Activated CD4-positive, alpha-beta T cell treated with anti-CD3 and anti-CD28 coated beads, Interleukin-10, Interleukin-2, amounts not matched to agents 100 ng/mL and 50 ng/mL, durations not matched to agents 16 hours and 8 hours (primary cell): ENCODE measurements at regions not wholly inside any gene's neighbourhood (a gene's known extent, or its start where the extent isn't known, plus 50 kb on each side); places are given as distances from the start of the nearest gene placed in this dataset.

Experiments used
- DNase-seq: peaks from one replicate; pipeline ENCODE4 v3.0.0-alpha.2; 2020

DNA sequence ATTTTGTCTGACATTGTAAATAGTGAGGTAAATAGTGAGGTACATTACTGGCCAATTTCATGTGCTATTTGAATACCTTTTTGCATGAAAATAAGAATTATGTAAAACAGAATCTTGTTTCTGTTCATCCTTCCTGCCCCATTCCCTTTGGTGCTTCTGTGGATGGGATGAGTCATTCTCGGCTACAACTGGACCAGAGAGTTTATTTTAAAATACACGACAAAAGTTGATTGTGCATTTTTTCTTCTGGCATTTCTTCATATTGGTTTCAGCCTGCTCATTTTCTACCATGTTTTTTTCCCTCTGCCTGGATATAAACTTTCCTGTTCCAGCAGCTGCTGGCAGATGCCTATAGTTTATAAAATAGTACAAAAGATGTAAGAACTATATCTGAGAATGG lies 107.5 kb downstream of the CYSLTR2 start:
- no peak for DNase-seq

DNA sequence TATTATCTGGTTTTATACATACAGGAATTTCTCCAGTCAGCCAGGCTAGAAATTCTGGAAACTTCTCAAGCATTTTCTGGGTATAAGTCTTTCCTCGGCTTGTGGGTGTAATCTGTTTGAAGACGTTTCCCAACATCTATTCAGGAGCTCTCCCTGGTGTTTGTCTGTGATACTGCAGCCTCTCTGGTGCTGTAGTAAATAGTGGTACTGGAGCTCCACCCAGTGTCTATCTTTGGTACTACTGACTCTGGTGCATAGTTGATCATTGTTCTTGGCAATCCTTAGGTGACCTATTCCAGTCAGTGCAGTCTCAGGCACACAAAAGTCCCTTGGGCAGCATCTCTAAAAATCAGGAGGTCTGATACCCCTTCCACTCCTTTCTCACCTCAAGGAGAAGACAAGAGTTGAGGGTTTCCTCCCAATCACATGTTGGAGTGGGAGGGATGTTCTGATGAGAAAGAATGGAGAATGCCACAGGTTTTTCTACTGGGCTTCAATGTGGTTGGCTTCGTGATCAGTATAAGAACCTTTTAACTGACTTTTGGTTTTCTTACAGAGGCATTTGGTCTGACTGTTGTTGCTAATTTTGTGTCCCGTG lies 115.5 kb downstream of the CYSLTR2 start:
- peak; percentile 91 for DNase-seq

DNA sequence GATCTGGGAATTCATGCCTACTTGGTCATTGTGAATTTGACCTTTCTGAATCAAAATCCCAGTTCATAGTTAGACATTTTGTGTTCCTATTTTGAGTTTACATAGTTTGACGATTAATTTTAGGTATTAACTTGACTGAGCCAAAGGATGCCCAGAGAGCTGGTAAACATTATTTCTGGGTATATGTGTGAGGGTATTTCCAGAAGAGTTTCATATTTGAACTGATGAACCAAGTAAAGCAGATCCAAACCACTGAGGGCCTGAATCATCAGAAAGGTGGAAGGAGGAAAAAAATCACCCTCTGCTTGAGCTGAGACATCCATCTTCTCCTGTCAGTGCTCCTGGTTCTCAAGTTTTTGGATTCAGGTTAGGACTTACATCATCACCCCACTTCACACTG lies 116.6 kb downstream of the CYSLTR2 start:
- DNase-seq, result peak; percentile 41

DNA sequence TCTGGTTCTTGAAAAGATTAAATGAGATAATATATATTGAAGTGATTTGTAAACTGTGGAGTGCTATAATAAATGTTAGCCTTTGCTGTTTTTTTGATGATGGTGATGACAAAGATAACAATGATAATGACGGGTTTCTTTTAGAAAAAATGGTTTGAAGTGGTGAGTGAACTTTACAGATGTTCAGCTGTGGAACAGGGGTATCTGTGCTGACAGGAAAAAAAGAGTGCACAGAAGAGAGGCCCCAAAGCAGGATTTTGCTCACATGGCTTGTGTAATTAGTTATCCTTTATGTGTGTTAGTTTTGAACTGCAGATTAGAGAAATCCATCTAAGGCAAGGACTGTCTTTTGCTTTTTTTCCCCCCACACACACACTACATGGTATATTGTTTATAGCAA lies 119.2 kb downstream of the CYSLTR2 start:
- DNase-seq, result no peak

DNA sequence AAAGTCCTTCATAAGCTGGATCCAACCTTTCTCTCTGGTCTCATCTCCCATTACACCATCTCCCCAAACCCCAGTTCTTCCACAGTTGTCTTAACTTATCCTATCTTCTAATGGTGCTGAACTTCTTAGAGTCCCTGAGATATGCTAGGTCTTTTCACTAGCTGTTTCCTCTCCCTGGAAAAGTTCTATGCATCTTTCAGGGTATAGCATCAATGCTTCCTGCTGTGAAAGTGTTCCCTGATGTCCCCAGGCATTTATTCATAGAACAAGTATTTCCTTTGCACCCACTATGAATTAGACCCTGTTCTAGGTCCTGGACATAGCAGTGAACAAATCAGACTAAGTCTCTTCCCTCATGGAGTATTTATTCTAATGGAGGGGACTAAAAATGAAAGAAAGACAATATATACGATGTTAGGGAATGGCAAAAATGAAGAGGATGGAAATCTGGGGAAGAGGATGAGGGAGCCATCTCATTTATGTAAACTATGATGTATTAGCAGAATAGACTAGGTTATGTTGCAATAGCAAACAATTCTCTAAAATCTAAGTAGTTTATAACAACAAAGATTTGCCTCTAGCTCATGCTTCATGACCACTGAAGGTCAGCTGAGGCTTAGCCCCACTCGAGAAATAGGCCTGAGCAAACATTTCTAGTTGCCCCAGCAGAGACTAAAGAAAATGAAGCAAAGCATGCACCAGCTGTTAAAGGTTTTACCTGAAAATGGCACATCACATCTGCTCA lies 120.0 kb downstream of the CYSLTR2 start:
- DNase-seq, result no peak

DNA sequence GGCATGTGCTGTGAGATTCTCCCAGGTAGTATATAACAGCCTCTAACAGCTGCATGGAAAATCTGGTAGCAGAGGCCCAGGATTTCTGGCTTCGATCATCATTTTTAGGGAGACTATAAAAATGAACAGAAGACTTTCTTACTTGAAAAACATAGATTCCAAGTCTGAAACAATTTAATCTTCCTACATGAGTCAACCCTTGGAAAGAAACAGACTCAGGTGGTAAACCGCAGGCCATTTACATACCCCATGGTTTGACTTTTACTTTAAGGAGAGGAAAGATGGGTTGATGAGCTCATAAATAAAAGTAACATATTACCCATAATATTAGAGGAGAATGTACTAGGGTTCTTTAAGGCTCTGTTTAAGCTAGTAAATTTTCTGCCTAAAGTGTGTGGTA lies 121.6 kb downstream of the CYSLTR2 start:
- no peak for DNase-seq

DNA sequence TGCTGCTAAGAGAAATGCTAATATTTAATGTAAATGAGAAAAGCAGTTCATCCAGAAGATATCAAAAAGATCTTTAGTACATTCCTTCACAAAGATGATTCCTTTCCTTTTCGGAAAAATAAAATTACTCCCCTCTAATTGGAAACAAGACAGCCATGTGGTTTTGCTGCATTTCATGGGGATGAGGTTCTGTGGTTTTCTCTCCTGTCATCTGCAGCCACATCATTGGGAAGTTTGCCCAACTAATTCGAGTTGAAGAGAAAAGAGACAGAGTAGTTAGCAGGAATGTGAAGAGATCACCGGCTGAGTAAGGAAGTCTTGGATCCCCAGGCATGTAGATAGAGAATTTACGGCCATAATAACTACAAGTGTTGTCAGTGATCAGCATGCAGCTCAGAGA lies 122.1 kb downstream of the CYSLTR2 start:
- DNase-seq, result no peak

DNA sequence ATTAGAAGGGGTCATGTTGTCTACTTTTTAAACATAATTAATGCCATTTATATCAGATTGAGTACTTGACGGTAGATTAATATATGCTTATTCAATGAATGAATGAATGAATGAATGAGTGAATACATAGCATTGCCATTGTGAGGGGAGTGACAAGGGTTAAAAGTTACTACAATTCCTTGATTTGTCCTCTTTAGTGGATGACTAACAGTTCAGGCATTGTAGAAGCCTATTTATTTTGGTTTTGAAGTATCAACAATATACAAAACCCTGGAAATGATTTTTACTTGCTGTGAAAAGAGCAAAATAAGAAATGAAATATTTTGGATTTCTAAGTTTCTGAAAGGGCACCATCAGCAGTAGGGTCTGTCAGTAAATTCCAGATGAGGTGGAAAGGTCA lies 122.7 kb downstream of the CYSLTR2 start:
- DNase-seq, result no peak

DNA sequence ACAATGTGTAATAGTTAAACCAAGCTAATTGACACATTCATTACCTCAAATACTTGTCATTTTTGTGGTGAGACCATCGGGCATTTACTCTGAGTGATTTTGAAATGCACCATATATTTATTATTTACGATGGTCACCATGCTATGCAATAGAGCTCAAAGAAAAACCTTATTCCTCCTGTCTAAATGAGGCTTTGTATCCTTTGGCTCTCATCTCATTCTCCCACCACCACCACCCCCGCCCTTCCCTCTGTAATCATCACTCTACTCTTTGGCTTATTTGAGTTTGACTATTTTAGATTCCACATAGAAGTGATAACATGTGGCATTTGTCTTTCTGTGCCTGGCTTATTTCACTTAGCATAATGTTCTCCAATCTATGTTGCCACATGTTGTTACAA lies 124.9 kb downstream of the CYSLTR2 start:
- DNase-seq, result no peak

DNA sequence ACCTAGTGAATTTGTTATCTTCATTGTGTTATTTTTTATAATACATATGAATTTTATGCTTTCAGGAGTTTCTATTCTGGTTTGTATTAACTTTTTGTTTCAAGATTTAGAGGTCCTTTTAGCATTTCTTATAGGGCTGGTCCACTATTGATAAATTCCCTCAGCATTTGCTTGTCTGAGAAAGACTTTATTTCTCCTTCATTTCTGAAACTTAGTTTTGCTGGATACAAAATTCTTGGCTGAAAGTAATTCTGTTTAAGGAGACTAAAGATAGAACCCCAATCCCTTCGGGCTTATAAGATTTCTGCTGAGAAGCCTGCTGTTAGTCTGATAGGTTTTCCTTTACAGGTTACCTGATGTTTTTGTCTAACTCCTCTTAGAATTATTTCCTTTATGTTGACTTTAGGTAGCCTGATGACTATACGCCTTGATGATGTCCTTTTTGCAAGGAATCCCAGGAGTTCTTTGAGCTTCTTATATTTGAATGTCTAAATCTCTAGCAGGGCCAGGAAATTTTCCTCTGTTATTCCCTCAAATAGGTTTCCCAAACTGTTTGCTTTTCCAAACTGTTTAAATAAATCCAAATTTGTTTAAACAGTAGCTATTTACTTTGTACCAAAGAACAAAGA lies 127.1 kb downstream of the CYSLTR2 start:
- no peak for DNase-seq

DNA sequence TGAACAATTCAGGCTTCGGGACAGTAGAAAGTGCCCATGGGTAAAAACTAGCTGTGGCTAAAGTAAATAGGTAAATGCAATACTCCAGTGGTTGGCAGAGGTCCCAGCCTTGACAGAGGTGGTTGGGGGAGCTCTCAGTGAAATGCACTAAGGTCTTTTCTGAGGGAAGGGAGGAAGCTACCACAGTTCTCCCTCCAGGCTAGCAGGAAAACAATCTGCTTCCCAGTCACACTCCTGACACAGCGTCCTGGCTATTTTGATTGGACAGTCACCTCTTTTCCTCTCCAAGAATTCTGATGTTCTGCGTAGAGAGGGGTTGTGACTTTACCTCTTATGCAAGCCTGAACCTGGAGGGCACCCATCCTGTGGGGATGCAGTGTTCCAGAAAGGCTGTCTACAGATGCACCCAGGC lies 128.7 kb downstream of the CYSLTR2 start:
- DNase-seq, result no peak

DNA sequence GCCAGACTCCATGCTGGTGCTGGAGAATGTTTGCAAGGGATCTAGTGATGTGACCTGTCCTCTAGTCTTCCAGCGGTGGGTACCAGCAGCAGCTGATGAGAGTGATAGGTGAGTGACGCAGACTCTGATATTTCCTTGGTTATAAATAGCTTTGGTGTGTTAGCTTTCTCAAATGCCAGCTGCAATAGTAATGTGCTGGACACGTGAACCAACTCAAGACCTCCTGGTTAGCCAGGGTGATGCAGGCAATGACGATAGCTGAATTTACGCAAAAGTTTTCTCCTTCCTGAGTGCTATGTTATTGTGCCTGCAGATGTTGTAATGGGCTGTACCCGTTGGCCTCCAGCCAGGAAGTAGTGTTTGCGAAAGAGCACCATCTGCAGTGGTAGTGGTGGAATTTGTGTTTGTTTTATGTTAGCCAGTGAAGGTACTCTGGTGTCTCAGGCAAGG lies 129.5 kb downstream of the CYSLTR2 start:
- no peak for DNase-seq

DNA sequence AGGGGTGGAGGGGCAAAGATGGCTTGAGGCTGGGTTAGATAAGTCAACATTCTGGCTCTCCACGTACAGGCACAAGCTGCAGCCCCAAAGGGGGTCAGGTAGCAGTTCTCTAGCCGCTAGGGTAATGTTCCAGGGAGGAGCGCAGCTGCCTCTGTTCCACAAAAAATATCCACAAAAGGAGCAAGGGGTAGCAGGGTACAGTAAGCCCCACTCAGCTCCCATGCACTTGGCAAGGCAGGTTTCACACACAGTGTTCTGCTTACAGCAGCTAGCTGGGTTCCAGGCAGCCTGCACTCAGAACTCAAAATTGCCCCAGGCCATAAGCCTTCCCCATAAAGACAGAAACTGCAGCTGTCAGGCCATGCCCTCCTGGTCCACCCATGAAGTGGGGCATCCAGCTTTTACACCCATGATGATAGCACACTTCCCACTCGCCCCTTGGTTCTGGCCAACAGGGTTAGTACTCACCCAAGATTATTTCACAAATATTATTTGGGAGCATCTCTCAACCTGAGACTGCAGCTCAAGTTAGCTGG lies 130.0 kb downstream of the CYSLTR2 start:
- DNase-seq, result no peak

DNA sequence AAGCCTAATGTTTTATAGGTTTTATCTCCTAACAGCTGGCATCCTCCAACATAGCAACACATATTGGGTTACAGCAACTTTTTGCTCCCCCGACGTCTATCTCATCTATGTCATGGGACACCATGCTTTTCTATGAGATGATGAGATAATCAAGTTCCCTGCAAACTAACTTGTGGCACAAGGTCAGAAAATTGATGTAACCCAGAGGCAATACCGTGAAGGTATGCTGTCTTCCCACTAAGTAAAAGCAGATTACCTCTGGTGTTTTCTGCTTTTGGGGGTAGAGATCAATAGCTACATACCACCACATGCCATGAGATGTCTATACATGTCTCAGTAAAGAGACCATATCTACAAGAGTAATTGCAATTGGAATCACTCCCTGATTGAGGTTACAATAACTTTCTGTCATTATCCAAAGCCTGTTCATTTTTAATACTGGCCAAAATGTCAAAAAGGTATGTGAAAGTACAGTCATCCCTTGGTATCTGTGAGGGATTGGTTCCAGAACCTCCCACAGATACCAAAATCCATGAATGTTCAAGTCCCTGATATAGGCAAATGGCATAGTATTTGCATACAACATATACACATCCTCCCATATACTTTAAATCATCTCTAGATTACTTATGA lies 131.3 kb downstream of the CYSLTR2 start:
- no peak for DNase-seq

DNA sequence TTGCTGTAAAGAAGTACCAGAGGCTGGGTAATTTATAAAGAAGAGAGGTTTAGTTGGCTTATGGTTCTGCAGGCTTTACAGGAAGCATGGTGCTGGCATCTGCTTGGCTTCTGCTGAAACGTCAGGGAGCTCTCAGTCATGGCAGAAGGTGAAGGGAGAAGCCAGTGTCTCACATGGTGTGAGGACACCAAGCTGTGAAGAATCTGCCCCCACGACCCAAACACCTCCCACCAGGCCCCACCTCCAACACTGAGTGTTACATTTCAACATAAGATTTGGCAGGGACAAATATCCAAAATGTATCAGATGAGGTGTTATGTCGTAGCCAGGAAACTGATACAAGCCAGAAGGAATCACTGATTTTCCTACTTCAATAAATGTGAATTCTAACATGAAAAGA lies 136.5 kb downstream of the CYSLTR2 start:
- DNase-seq, result no peak

DNA sequence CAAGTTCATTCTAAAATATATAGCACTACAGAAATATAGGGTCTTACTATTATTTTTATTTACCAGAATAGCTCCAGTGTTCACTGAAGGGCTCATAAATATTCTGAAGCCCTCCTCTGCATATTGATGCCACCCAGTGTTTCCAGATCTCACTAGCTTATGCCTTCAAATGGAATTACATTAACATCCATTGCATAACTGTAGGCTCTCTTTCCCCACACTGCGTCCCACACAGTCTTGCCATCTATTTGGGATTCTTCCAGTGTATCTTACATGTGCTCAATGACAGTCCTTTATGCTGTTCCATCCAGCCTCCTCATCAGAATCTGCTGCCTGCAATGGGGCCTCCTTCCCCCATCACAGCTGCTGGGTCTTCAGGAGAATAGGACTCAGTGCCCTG lies 137.2 kb downstream of the CYSLTR2 start:
- no peak for DNase-seq

DNA sequence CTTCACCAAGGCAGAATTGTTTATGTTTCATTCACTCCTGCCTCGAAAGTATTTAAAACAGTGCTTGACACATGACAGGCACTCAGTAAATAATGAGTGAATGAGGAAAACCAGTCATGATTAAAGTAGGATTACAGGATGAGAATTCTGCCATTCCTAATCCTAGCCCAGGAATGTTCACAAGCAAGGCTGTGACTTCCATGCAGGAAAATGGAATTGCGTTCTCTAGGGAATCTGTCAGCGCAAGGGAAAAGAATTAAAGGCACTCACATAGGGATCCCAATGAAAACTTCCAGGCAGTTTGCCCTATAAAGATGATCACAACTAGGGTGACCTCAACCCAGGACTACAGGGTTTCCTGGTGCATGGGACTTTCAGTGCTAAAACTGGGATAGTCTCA lies 143.4 kb downstream of the CYSLTR2 start:
- DNase-seq, result no peak

DNA sequence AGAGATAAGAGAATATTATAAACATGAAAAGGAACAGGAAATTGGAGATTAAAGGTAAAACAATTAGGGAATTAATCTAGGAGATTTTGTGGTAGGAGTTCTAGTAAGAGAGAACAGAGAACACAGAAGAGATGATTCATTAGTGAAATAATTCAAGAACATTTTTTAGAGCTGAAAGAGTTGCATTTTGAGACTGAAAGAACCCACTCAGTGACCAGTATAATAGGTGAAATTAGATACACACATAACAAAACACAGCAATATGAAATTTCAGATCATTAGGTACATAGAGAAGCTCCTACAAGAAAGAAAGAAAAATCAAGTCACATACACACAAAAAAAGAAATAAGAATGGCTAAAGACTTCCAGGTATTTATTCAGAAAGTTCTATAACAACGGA lies 144.0 kb downstream of the CYSLTR2 start:
- no peak for DNase-seq

DNA sequence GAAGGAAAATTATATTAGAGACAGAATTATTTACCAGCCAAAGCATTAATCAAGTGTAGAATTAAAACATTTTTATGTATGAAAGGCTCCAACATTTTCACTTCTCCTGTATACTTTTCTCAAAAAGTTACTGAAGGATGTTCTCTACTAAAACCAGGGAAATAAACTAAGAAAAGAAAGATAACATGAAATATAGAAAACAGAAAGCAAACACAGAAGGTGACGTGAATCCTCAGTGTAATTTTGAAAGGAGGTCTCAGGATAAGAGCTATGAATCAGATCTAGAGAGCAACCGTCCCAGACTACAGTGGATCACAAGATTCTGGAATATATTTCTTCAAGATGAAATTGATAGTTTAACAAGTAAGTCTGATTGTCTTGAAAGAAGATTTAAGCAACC lies 144.5 kb downstream of the CYSLTR2 start:
- no peak for DNase-seq

DNA sequence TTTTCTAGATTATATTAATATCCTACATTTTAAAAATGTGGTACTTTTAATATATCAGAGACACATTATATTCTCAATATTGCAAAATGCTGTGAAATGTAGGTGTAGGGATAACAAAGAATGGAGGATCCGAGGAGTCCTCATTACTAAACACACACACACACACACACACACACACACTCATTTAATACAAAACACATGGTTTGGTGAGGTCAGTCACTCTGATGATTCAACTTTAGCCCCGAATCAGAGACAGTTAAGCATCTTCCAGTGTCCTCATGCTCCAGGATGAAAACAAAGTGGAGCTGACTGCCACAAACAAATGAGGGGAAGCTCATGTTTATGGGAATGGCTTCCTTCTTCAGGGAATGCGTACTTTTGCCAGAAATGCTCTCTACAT lies 147.5 kb downstream of the CYSLTR2 start:
- no peak for DNase-seq

DNA sequence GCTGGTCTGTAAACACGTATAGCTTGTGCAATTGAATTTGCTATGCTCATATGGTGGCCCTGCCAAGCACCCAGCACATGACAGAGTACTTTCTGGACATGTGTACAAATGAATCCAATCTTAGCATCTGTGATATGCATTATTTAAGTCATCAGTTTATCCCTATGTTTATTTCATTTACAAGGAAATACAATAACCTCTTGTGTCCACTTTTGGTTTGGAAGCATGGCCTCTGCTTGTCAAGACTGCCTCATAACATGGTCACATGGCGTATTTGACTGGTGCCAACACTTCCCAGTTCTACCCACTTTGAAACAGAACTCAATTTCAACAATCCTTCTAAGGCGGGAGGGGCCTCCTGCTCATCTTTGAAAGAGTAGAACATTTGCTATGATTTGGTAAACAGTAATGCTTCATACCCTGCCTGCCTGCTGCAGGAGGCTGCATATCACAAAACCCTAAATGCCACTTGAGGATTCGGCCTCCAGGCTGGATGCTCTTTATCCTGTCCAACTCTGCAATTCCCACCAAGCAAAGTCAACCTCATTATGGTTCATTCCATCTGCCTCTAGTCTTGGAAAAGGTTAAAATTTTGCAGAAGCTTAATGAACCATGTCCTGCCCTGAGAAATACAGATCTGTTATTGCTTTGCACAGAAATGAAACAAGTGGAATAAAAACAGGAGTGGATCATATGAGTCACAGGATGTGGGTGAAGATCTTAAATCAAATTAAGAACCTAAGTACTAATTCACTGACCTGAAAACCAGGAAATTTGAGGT lies 151.3 kb downstream of the CYSLTR2 start:
- DNase-seq, result peak; percentile 84

DNA sequence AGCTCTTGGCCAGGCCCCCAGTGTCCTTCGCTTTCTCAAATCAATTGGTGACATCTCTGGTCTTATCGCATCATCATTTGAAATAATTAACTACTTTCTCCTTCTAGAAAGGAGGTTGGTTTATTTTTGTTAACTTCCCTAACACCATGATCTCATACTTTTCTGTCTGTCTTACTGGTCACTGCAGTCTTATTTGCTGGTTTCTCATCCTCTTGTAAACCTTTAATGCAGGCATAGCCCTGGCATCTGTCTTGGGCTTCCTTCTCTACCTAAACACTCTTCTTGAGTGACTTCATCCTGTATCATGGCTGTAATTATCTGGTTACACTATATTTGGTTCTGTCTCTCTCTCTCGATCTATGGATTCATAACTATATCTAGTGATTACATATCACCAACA lies 152.8 kb downstream of the CYSLTR2 start:
- DNase-seq, result no peak

DNA sequence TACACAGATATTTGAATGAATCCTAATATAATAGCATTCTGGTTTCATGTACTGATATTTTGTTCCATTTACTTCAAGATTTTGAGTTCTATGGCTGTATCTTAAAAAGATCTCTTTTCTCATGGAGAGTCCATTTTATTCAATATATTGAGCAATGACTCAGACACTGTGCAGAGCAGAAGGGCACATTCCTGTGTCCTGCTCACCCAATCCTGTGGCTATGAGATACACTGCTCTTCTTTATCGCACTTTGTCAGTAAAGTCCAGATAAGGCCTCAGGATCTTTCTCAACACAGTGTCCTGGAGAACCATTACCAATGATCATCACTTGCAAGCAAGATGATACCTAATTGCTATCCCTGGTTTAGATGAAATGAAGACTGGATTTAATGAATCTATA lies 155.0 kb downstream of the CYSLTR2 start:
- no peak for DNase-seq
